Mucosa of gallbladder (tissue), 1 donor: ENCODE measurements at regions not wholly inside any gene's neighbourhood (a gene's known extent, or its start where the extent isn't known, plus 50 kb on each side); places are given as distances from the start of the nearest gene placed in this dataset.
"Not testable (repeated sequence)": the region's sequence is repeated elsewhere in the genome, so short reads cannot be mapped to it uniquely, and the experiment has no call there.

Experiments
- DNase-seq: peaks from one replicate; pipeline ENCODE4 v3.0.0-alpha.2; 2020; ENCODE audit warnings: low spot score
- donor health status: DM: no; HTN: no; CAD: no.

- no peak for DNase-seq
Observed at GRCh38 chr9:82052081-82052480, 63.5 kb downstream of the SPATA31D1 start.

- no peak for DNase-seq
Observed at GRCh38 chr9:82054264-82055015, 65.9 kb downstream of the SPATA31D1 start.

- no peak for DNase-seq
Observed at GRCh38 chr9:82057805-82058204, 69.2 kb downstream of the SPATA31D1 start.

- not testable (repeated sequence) for DNase-seq
Observed at GRCh38 chr9:82061801-82062200, 73.2 kb downstream of the SPATA31D1 start.

- DNase-seq = no peak
Observed at GRCh38 chr9:82062245-82062644, 73.7 kb downstream of the SPATA31D1 start.

- DNase-seq = no peak
Observed at GRCh38 chr9:82073551-82074543, 85.3 kb downstream of the SPATA31D1 start.

GRCh38 chr9:82080265-82080664, 91.7 kb downstream of the SPATA31D1 start:
- no peak for DNase-seq

GRCh38 chr9:82081496-82081895, 92.9 kb downstream of the SPATA31D1 start:
- DNase-seq = no peak

GRCh38 chr9:82082563-82082962, 94.0 kb downstream of the SPATA31D1 start:
- DNase-seq = no peak

- DNase-seq = no peak
Observed at GRCh38 chr9:82088591-82088990, 100.0 kb downstream of the SPATA31D1 start.

- no peak for DNase-seq
Observed at GRCh38 chr9:82090046-82090445, 101.5 kb downstream of the SPATA31D1 start.

- DNase-seq = no peak
Observed at GRCh38 chr9:82091100-82091499, 102.5 kb downstream of the SPATA31D1 start.

GRCh38 chr9:82091610-82092009, 103.0 kb downstream of the SPATA31D1 start:
- DNase-seq = no peak

- DNase-seq = no peak
Observed at GRCh38 chr9:82101475-82101874, 112.9 kb downstream of the SPATA31D1 start.

- no peak for DNase-seq
Observed at GRCh38 chr9:82104252-82104651, 115.7 kb downstream of the SPATA31D1 start.

- DNase-seq = peak; percentile 35
Observed at GRCh38 chr9:82105729-82106128, 117.2 kb downstream of the SPATA31D1 start.

GRCh38 chr9:82106536-82106935, 118.0 kb downstream of the SPATA31D1 start:
- no peak for DNase-seq

GRCh38 chr9:82108474-82108873, 119.9 kb downstream of the SPATA31D1 start:
- no peak for DNase-seq

- no peak for DNase-seq
Observed at GRCh38 chr9:82108941-82109340, 120.4 kb downstream of the SPATA31D1 start.

GRCh38 chr9:82109626-82110025, 121.1 kb downstream of the SPATA31D1 start:
- DNase-seq = no peak

- no peak for DNase-seq
Observed at GRCh38 chr9:82110881-82111280, 122.3 kb downstream of the SPATA31D1 start.

- DNase-seq = no peak
Observed at GRCh38 chr9:82115331-82115730, 126.8 kb downstream of the SPATA31D1 start.

GRCh38 chr9:82115900-82116299, 127.3 kb downstream of the SPATA31D1 start:
- DNase-seq = no peak
